Heart left ventricle (tissue), 13 donors: ENCODE measurements at regions not wholly inside any gene's neighbourhood (a gene's known extent, or its start where the extent isn't known, plus 50 kb on each side); places are given as distances from the start of the nearest gene placed in this dataset.

ENCODE experiments used
- POLR2A ChIP-seq, 2 donors: fragments of 450-650 bp; IDR thresholded peaks; one replicate each; pipeline ENCODE4 v1.6.1; 2017; ENCODE audit warnings: antibody characterized with exemption in 2 of 2, mild to moderate bottlenecking in 2 of 2, moderate library complexity in 2 of 2
- TF ChIP-seq, protein P1 (sequence below), 12 donors: fragments of 200-600 bp; sonication (generic) in 4 of 12; IDR thresholded peaks; one replicate each; pipeline versions ENCODE4 v1.5.0 to v1.8.0; 2018 to 2022; ENCODE audit warnings: antibody characterized with exemption in 12 of 12, mild to moderate bottlenecking in 5 of 12
- donor health status: ischemic (EF 13 %, LVEDD 7.1; RV severe dilation, severe dysfunction).
- donor health status: DM: no; HTN: yes; CAD: no.
- donor health status: DM: no; HTN: no; CAD: no.
- donor health status: ischemic (EF 25% LVEDD 6.9; RV normal size, moderate dysfunction).
- donor health status: ischemic (EF 25% LVEDD 5.7; RV mildly dilated, moderate dysfunction).
- donor health status: ischemic (EF 35%, LVEDD 5.7; RV mildly dilated, moderate dysfunction).
- donor health status: nonischemic (EF 11% LVEDD 7.7; RV severe dilation, severe dysfunction).
- donor health status: DM: yes; HTN: yes; CAD: no.
- donor health status: PGD.
- donor health status: ischemic (EF 29% LVEDD 5.4; RV normal size, mild dysfunction).
- donor health status: nonischemic (EF 23%, LVEDD 6.1; RV moderate dilation, normal function).

- TF ChIP-seq, protein P1, sequence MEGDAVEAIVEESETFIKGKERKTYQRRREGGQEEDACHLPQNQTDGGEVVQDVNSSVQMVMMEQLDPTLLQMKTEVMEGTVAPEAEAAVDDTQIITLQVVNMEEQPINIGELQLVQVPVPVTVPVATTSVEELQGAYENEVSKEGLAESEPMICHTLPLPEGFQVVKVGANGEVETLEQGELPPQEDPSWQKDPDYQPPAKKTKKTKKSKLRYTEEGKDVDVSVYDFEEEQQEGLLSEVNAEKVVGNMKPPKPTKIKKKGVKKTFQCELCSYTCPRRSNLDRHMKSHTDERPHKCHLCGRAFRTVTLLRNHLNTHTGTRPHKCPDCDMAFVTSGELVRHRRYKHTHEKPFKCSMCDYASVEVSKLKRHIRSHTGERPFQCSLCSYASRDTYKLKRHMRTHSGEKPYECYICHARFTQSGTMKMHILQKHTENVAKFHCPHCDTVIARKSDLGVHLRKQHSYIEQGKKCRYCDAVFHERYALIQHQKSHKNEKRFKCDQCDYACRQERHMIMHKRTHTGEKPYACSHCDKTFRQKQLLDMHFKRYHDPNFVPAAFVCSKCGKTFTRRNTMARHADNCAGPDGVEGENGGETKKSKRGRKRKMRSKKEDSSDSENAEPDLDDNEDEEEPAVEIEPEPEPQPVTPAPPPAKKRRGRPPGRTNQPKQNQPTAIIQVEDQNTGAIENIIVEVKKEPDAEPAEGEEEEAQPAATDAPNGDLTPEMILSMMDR (IDR thresholded peaks at IDR 0.05): no peak
- TF ChIP-seq POLR2A (IDR thresholded peaks at IDR 0.05): no peak
These were observed 202.7 kb downstream of the CGGBP1 start for GRCh38 chr3:87856126-87856525.
